ENCODE measurements at regions not wholly inside any gene's neighbourhood (a gene's known extent, or its start where the extent isn't known, plus 50 kb on each side); places are given as distances from the start of the nearest gene placed in this dataset.

- Histone ChIP-seq H3K27ac (no peak overlapping the region), H3K4me3 (ENCODE audit: low read depth, low read length) (peak overlapping the region; percentile 37), H3K36me3 (no peaks in the 10 kb centered on the region), H3K9me3 (ENCODE audit: severe bottlenecking) (no peaks in the 10 kb centered on the region), H3K27me3 (ENCODE audit: insufficient read depth, low read depth, severe bottlenecking) (no peaks in the 10 kb centered on the region)
- TF ChIP-seq, protein P1, sequence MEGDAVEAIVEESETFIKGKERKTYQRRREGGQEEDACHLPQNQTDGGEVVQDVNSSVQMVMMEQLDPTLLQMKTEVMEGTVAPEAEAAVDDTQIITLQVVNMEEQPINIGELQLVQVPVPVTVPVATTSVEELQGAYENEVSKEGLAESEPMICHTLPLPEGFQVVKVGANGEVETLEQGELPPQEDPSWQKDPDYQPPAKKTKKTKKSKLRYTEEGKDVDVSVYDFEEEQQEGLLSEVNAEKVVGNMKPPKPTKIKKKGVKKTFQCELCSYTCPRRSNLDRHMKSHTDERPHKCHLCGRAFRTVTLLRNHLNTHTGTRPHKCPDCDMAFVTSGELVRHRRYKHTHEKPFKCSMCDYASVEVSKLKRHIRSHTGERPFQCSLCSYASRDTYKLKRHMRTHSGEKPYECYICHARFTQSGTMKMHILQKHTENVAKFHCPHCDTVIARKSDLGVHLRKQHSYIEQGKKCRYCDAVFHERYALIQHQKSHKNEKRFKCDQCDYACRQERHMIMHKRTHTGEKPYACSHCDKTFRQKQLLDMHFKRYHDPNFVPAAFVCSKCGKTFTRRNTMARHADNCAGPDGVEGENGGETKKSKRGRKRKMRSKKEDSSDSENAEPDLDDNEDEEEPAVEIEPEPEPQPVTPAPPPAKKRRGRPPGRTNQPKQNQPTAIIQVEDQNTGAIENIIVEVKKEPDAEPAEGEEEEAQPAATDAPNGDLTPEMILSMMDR (IDR thresholded peaks at IDR 0.05; ENCODE audit: low read depth, low read length) = no peak
- DNase-seq = no peak
Measured at GRCh38 chr1:168386492-168386891, 105.8 kb downstream of the TBX19 start.

GRCh38 chr1:168381850-168382249, 101.2 kb downstream of the TBX19 start:
- TF ChIP-seq, protein P1 (IDR thresholded peaks at IDR 0.05; ENCODE audit: low read depth, low read length) = no peak
- no peak for DNase-seq
- H3K9me3 ChIP-seq (ENCODE audit: severe bottlenecking) = no peaks in the 10 kb centered on the region
- no peaks in the 10 kb centered on the region for H3K36me3 ChIP-seq
- no peaks in the 10 kb centered on the region for H3K27me3 ChIP-seq (ENCODE audit: insufficient read depth, low read depth, severe bottlenecking)
- H3K4me3 ChIP-seq (ENCODE audit: low read depth, low read length) = no peak overlapping the region
- no peak overlapping the region for H3K27ac ChIP-seq

DNA sequence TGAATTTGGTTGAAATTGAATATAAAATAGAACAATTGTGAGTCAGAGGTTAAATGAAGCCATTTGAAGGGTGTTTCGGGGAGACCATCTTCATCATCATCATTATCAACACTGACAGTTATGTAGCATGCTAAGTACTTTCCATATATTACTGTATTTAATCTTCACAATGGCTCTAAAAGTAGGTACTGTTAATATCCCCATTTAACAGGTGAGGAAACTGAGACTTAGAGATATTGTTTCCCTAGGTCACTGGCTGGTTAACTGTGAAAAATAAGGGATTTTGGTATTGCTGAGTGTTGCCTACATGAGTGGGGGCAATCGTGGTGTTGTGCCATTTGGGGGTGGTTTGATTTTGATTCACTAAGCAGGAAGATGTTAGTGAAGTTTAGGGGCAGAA, 100.3 kb downstream of the TBX19 start:
- H3K27ac ChIP-seq = no peak overlapping the region
- DNase-seq = no peak
- TF ChIP-seq, protein P1 (IDR thresholded peaks at IDR 0.05; ENCODE audit: low read depth, low read length) = no peak

DNA sequence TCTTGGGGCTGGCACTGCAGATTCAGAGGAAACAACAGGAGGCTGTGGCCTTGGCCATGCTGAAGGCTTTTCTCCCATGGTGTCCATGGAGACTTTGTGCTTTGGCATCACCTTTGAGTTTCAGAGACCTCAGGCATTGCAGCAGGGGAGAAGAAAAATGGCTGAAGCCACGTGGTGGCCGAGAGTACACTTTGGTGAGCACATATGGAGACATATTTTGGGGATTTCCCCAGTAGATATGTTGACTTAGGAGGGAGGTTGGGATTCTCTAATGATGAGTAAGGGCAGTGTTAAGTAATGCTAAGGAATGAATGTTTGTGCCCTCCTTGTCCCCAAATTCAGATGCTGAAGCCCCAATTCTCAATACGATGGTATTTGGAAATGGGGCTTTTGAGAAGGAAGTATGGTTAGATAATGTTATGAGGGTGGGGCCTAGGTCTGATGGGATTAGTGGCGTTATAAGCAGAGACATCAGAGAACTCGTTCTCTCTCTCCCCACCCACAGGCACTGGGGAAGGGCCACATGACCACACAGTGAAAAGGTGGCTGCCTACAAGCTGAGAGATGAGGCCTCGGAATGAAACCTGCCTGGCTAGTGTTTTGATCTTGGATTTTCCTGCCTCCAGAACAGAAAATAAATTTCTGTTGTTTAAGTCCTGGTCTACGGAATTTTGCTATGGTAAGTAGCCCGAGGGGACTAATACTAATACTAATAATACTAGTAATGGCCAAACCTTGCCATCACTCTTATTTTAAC, 98.6 kb downstream of the TBX19 start:
- no peak for DNase-seq
- Histone ChIP-seq H3K27me3 (ENCODE audit: insufficient read depth, low read depth, severe bottlenecking) (no peaks in the 10 kb centered on the region), H3K4me3 (ENCODE audit: low read depth, low read length) (no peak overlapping the region), H3K27ac (no peak overlapping the region), H3K9me3 (ENCODE audit: severe bottlenecking) (no peaks in the 10 kb centered on the region), H3K36me3 (no peaks in the 10 kb centered on the region)
- TF ChIP-seq, protein P1 (IDR thresholded peaks at IDR 0.05; ENCODE audit: low read depth, low read length) = no peak

More for the DNA sequence above, 100.3 kb downstream of the TBX19 start:
- H3K36me3 ChIP-seq = no peaks in the 10 kb centered on the region
- no peaks in the 10 kb centered on the region for H3K9me3 ChIP-seq (ENCODE audit: severe bottlenecking)
- H3K27me3 ChIP-seq (ENCODE audit: insufficient read depth, low read depth, severe bottlenecking) = no peaks in the 10 kb centered on the region
- no peak overlapping the region for H3K4me3 ChIP-seq (ENCODE audit: low read depth, low read length)

GRCh38 chr1:168375566-168376300, 95.1 kb downstream of the TBX19 start:
- Histone ChIP-seq H3K9me3 (ENCODE audit: severe bottlenecking) (no peaks in the 10 kb centered on the region), H3K27me3 (ENCODE audit: insufficient read depth, low read depth, severe bottlenecking) (no peaks in the 10 kb centered on the region), H3K4me3 (ENCODE audit: low read depth, low read length) (no peak overlapping the region), H3K36me3 (no peaks in the 10 kb centered on the region), H3K27ac (no peak overlapping the region)
- DNase-seq = no peak
- TF ChIP-seq, protein P1 (IDR thresholded peaks at IDR 0.05; ENCODE audit: low read depth, low read length) = no peak
